ENCODE measurements at regions not wholly inside any gene's neighbourhood (a gene's known extent, or its start where the extent isn't known, plus 50 kb on each side); places are given as distances from the start of the nearest gene placed in this dataset.

DNA sequence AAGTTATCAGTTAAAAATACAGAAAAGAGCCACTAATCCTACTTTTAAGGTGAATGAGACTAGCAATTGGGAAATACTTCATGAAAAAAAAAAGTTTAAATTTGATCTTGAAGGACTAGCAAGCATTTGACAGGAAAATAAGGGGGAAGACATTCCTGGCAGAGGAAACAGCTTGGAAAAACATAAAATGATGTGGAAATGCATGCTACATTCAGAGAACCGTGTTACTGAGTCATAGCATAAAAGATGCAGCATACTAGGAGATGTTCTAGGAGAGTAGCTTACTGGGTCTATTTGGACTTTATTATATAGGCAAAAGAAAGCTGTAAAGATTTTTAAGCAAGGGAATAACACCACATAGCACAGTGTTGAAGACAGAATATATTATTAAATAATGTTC is 108.6 kb upstream of the COL1A2 start:
- H3K4me1 ChIP-seq (ENCODE audit: control insufficient read depth, insufficient read depth, low read length), result no peaks in the 10 kb centered on the region
- intact Hi-C loops (cut with micrococcal nuclease), result loop anchor here (5.0 kb wide), 2 partner anchors 371 to 961 kb away; partner anchors contain the start of gene SGCE
- H3K9ac ChIP-seq (ENCODE audit: low read depth, low read length), result no peak overlapping the region
- ATAC-seq (ENCODE audit: low read depth) (no peak), DNase-seq (peak; percentile 33)
- no peak overlapping the region for H2AK9ac ChIP-seq (replicated peaks; ENCODE audit: low read depth, low read length, poor library complexity)
- no peak overlapping the region for H2BK120ac ChIP-seq (ENCODE audit: low read depth, low read length)
- in situ Hi-C loops (cut with MboI; ENCODE audit: low sequenced_read_pairs), result loop anchor here (10.0 to 25.0 kb wide), 2 partner anchors 369 to 1201 kb away; partner anchors contain the start of genes ASB4 and SGCE
- ChIA-PET CTCF (interaction anchor here (0.5 to 1.0 kb wide), 2 partner anchors 10 to 462 kb away, joined by 3 to 5 read pairs; no protein-coding TSS in a partner anchor), POLR2A (ENCODE audit: unreplicated experiment) (no interaction called here)
- no peak overlapping the region for H3K4me3 ChIP-seq (ENCODE audit: insufficient read depth, low read depth, low read length)
- BruUV-seq (replicated peaks), result no TSS peak
- H4K91ac ChIP-seq (ENCODE audit: insufficient read depth, low read depth, low read length), result no peak overlapping the region
- TF ChIP-seq RCOR1 (IDR thresholded peaks at IDR 0.05; ENCODE audit: insufficient replicate concordance, low read length) (no peak), BHLHE40 (IDR thresholded peaks at IDR 0.05; ENCODE audit: low read depth, low read length) (no peak)
- no peak overlapping the region for H2BK20ac ChIP-seq (ENCODE audit: low read depth, low read length)
- dilution Hi-C loops (cut with HindIII; ENCODE audit: low sequenced_read_pairs, unreplicated experiment), result no loop called here
- no peak overlapping the region for H2BK15ac ChIP-seq (ENCODE audit: low read depth, low read length)
- no CpG with 5 or more reads among the region's 1 CpG for WGBS, 2 experiments (ENCODE audit: extremely low coverage in 2 of 2, insufficient read length in 1 of 2)
- no peak overlapping the region for H3K14ac ChIP-seq (replicated peaks; ENCODE audit: low read depth, low read length)
- no peak overlapping the region for H3K27ac ChIP-seq (ENCODE audit: insufficient read depth, low read length)
- no peak overlapping the region for H3K18ac ChIP-seq (ENCODE audit: low read depth, low read length)
- no peaks in the 10 kb centered on the region for H3K36me3 ChIP-seq (ENCODE audit: control insufficient read depth, insufficient read depth, low read length)
- no peaks in the 10 kb centered on the region for H3K9me1 ChIP-seq (ENCODE audit: insufficient read depth, low read length)
- no peak overlapping the region for H2AFZ ChIP-seq (replicated peaks; ENCODE audit: low read length, poor library complexity)
- H3K27me3 ChIP-seq (ENCODE audit: control insufficient read depth, insufficient read depth, low read length), result peaks cover 4% of the 10 kb centered on the region; the same call in 1 of the 2 replicates
- H4K8ac ChIP-seq (ENCODE audit: low read depth in 2 of 2, low read length in 2 of 2), result no peak overlapping the region
- no peak overlapping the region for H2BK5ac ChIP-seq (ENCODE audit: low read depth, low read length, poor library complexity, severe bottlenecking)
- H3K9me3 ChIP-seq (ENCODE audit: control insufficient read depth, insufficient read depth, low read length), result no peaks in the 10 kb centered on the region
- H3K4ac ChIP-seq (ENCODE audit: low read depth, low read length), result no peak overlapping the region
- no peak overlapping the region for H3K56ac ChIP-seq (ENCODE audit: extremely low read depth, insufficient read depth, low read length)
- H2AK5ac ChIP-seq (ENCODE audit: low read depth, low read length), result no peak overlapping the region
- no peak overlapping the region for H3K4me2 ChIP-seq (ENCODE audit: low read depth, low read length)
- no peak overlapping the region for H4K5ac ChIP-seq (ENCODE audit: low read depth, low read length)
- H4K20me1 ChIP-seq (ENCODE audit: insufficient read depth, low read length), result no peaks in the 10 kb centered on the region
- no peaks in the 10 kb centered on the region; a peak in 2 of 4 replicates for H3K79me1 ChIP-seq (ENCODE audit: low read depth in 1 of 2, low read length in 2 of 2)
- H3K23ac ChIP-seq (ENCODE audit: low read depth, low read length), result no peak overlapping the region

All from IMR-90 (cell line).